ENCODE measurements at regions not wholly inside any gene's neighbourhood (a gene's known extent, or its start where the extent isn't known, plus 50 kb on each side); places are given as distances from the start of the nearest gene placed in this dataset.

- H3K36me3 Mint-ChIP-seq (ENCODE audit: low read depth): no peaks in the 10 kb centered on the region
- ATAC-seq (replicated peaks): no peak
- no peaks in the 10 kb centered on the region for H3K9me3 Mint-ChIP-seq
- H3K27ac Mint-ChIP-seq: no peak overlapping the region
- no peak overlapping the region for H3K4me3 Mint-ChIP-seq
- no peaks in the 10 kb centered on the region for H3K4me1 Mint-ChIP-seq
- H3K27me3 Mint-ChIP-seq: no peaks in the 10 kb centered on the region
Measured at GRCh38 chr5:143559586-143560109, 156.2 kb upstream of the NR3C1 start.

GRCh38 chr5:143558048-143558447 lies 154.6 kb upstream of the NR3C1 start:
- Mint-ChIP-seq H3K9me3 (no peaks in the 10 kb centered on the region), H3K27me3 (no peaks in the 10 kb centered on the region)

DNA sequence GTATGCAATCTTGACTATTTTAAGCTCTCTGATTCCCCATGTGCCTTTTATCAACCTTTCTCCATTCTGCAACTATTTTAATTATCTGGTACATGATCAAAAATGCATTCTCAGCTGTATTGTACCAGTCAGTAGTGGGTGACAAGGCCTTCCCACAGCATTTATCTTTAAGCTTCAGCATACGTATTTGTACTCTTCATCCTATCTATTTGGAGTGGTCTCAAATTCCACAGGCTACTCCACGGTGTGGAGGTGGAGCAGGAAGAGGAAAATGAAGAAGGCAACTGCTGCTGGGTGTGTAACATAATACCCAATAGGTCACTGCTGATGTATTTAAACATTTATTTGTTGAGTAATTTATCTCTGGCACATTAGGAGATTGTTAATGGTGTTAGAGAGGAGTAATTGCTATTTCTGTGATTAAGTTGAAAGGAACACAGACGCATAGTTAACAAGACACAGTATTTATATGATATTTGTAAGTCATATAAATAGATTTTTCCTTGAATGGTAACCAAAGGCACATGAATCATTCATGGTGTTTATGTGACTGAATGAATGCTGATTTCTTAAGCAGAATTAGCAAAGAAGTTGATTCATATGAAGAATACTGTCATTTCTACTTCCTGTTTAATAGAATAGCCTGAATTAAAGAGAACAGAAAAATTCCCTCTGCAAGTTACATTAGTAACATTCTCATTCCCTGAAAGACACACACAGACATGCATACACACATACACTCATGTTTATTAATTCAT lies 153.8 kb upstream of the NR3C1 start:
- ATAC-seq (replicated peaks): peak; percentile 81
- Mint-ChIP-seq H3K4me3 (no peak overlapping the region), H3K36me3 (ENCODE audit: low read depth) (no peaks in the 10 kb centered on the region), H3K9me3 (no peaks in the 10 kb centered on the region), H3K27me3 (no peaks in the 10 kb centered on the region), H3K4me1 (no peaks in the 10 kb centered on the region), H3K27ac (no peak overlapping the region)

More at GRCh38 chr5:143558048-143558447, 154.6 kb upstream of the NR3C1 start:
- ATAC-seq (replicated peaks): peak; percentile 85
- H3K27ac Mint-ChIP-seq: no peak overlapping the region
- no peaks in the 10 kb centered on the region for H3K4me1 Mint-ChIP-seq
- no peak overlapping the region for H3K4me3 Mint-ChIP-seq
- no peaks in the 10 kb centered on the region for H3K36me3 Mint-ChIP-seq (ENCODE audit: low read depth)

DNA sequence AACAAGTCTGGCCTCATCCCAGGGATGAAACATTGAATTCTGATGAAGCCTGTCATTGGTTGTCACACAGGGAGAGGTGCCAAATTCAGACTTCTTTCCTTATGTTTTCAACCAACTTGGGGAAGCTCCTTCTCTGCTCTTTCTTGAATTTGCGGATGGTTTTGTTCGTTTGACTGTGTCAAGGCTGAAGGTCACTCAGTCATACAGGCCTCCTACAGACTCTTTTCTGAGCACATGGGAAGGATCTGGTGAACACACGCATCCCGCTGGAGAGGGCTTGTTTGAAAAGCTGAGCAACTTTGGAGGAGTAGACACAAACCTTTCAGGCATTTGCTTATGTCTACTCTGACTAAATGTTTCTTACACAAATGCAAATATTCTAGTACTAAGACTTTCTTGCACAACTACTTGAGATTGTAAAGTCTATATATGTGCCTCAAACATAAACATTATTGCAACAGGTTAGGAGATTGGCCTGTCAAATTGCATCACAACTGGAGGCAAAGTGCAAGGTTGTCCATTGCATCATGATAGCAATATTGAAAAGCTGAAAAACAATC lies 151.5 kb upstream of the NR3C1 start:
- H3K4me1 Mint-ChIP-seq: no peaks in the 10 kb centered on the region
- no peak overlapping the region for H3K27ac Mint-ChIP-seq
- ATAC-seq (replicated peaks): no peak
- H3K9me3 Mint-ChIP-seq: no peaks in the 10 kb centered on the region
- H3K36me3 Mint-ChIP-seq (ENCODE audit: low read depth): no peaks in the 10 kb centered on the region
- no peak overlapping the region for H3K4me3 Mint-ChIP-seq
- H3K27me3 Mint-ChIP-seq: peaks cover 4% of the 10 kb centered on the region

- Mint-ChIP-seq H3K9me3 (no peaks in the 10 kb centered on the region), H3K27me3 (peaks cover 4% of the 10 kb centered on the region), H3K4me3 (no peak overlapping the region)
Measured at GRCh38 chr5:143554187-143554717, 150.8 kb upstream of the NR3C1 start.

DNA sequence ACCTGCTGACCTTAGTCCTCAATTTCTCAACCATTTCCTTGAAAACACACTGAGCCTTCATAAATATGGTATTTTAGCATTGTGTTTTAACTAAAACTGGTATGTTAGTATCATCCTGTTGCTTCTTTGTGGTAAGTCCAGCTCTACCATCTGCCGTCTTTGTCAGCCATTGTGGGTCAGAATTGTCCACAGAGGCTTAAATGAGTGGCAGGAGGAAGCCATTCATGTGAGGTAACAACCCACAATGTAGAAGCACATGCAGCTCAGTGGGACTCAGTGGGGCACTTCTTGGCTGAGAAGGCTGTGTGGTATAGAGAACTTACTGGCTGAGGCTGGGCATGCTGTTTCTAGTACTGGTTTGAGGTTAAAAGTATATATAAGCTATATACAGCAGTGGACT lies 149.2 kb upstream of the NR3C1 start:
- Mint-ChIP-seq H3K27me3 (peaks cover 4% of the 10 kb centered on the region), H3K4me3 (no peak overlapping the region), H3K9me3 (no peaks in the 10 kb centered on the region), H3K4me1 (no peaks in the 10 kb centered on the region), H3K36me3 (ENCODE audit: low read depth) (no peaks in the 10 kb centered on the region), H3K27ac (no peak overlapping the region)
- ATAC-seq (replicated peaks): no peak

More at GRCh38 chr5:143554187-143554717, 150.8 kb upstream of the NR3C1 start:
- no peak for ATAC-seq (replicated peaks)
- no peaks in the 10 kb centered on the region for H3K4me1 Mint-ChIP-seq
- no peaks in the 10 kb centered on the region for H3K36me3 Mint-ChIP-seq (ENCODE audit: low read depth)
- peak overlapping the region; percentile 44 for H3K27ac Mint-ChIP-seq

GRCh38 chr5:143551820-143552251 lies 148.3 kb upstream of the NR3C1 start:
- H3K27ac Mint-ChIP-seq: no peak overlapping the region
- H3K36me3 Mint-ChIP-seq (ENCODE audit: low read depth): no peaks in the 10 kb centered on the region
- H3K27me3 Mint-ChIP-seq: peaks cover 4% of the 10 kb centered on the region
- no peaks in the 10 kb centered on the region for H3K9me3 Mint-ChIP-seq
- no peak overlapping the region for H3K4me3 Mint-ChIP-seq
- no peaks in the 10 kb centered on the region for H3K4me1 Mint-ChIP-seq
- no peak for ATAC-seq (replicated peaks)

DNA sequence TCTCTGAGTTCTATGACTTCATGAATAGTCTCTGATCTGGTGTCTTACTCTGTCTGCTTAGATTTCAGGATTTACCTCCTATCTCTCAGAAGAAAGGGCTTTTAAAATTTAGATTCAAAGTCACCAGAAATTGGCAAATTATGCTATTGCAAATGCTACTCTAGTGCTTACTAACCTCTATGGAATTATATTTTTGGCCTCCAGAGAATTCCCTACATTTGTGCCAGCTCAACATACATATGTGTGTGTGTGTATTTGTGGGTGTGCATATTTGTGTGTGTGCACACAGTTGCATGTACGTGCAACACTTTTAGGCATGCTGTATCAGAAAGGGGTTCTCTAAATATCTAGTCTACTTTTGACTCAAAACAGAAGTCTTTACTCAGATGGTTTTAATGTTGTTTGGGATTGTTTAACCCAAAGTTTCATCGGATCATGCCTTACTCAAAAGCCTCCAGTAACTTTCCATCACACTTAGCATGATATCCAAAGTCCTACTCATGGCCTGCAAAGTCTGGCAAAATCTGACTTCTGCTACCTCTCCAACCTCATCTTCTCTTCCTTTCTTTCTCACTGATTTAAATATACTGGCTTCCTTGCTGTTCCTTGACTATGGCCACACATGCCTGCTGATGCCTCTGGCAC lies 147.6 kb upstream of the NR3C1 start:
- Mint-ChIP-seq H3K36me3 (ENCODE audit: low read depth) (no peaks in the 10 kb centered on the region), H3K9me3 (no peaks in the 10 kb centered on the region), H3K27me3 (peaks cover 4% of the 10 kb centered on the region), H3K4me1 (no peaks in the 10 kb centered on the region), H3K27ac (no peak overlapping the region), H3K4me3 (no peak overlapping the region)
- ATAC-seq (replicated peaks): no peak

DNA sequence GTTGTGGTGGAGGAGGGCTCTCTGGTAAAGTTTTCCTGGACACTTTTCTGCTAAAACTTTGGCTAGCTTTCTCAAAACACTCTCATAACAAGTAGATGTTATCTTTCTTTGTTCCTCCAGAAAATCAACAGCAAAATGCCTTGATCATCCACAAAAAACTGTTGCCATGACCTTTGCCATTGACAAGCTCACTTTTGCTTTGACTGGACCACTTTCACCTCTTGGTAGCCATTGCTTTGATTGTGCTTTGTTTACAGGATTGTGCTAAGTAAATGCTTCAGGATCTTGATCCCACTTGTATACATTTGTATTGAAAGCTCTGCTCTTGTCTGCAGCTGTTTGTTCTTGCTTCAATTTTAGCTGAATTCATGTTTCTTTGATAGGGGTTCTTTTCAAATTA lies 143.9 kb upstream of the NR3C1 start:
- no peak overlapping the region for H3K27ac Mint-ChIP-seq
- H3K4me3 Mint-ChIP-seq: no peak overlapping the region
- ATAC-seq (replicated peaks): no peak
- no peaks in the 10 kb centered on the region for H3K9me3 Mint-ChIP-seq
- no peaks in the 10 kb centered on the region for H3K36me3 Mint-ChIP-seq (ENCODE audit: low read depth)
- peaks cover 4% of the 10 kb centered on the region for H3K27me3 Mint-ChIP-seq
- no peaks in the 10 kb centered on the region for H3K4me1 Mint-ChIP-seq

GRCh38 chr5:143546394-143546793 lies 142.9 kb upstream of the NR3C1 start:
- peaks cover 4% of the 10 kb centered on the region for H3K27me3 Mint-ChIP-seq
- H3K4me3 Mint-ChIP-seq: no peak overlapping the region
- H3K27ac Mint-ChIP-seq: no peak overlapping the region
- no peak for ATAC-seq (replicated peaks)
- no peaks in the 10 kb centered on the region for H3K4me1 Mint-ChIP-seq
- no peaks in the 10 kb centered on the region for H3K36me3 Mint-ChIP-seq (ENCODE audit: low read depth)
- H3K9me3 Mint-ChIP-seq: no peaks in the 10 kb centered on the region

DNA sequence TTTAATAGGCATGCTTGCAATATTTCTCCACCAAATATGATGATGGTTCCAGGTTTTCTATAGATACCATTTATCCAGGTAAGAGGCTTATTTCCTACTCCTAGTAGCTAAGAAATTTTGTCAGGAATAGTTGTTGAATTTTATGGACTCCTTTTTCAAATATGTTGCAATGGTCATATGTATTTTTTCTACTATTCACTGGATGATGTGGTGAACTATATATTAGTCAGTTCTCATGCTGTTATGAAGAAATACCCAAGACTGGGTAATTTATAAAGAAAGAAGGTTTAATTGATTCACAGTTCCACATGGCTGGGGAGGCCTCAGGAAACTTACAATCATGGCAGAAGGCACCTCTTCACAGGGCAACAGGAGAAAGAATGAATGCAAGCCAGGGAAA lies 141.1 kb upstream of the NR3C1 start:
- Mint-ChIP-seq H3K4me1 (no peaks in the 10 kb centered on the region), H3K36me3 (ENCODE audit: low read depth) (no peaks in the 10 kb centered on the region), H3K4me3 (no peak overlapping the region), H3K27ac (no peak overlapping the region), H3K9me3 (peaks cover 2% of the 10 kb centered on the region), H3K27me3 (no peaks in the 10 kb centered on the region)
- ATAC-seq (replicated peaks): no peak

- H3K27me3 Mint-ChIP-seq: no peaks in the 10 kb centered on the region
- no peaks in the 10 kb centered on the region for H3K4me1 Mint-ChIP-seq
- peaks cover 5% of the 10 kb centered on the region for H3K9me3 Mint-ChIP-seq
- H3K4me3 Mint-ChIP-seq: no peak overlapping the region
- H3K36me3 Mint-ChIP-seq (ENCODE audit: low read depth): no peaks in the 10 kb centered on the region
- no peak for ATAC-seq (replicated peaks)
- H3K27ac Mint-ChIP-seq: no peak overlapping the region
Measured at GRCh38 chr5:143543358-143544255, 140.1 kb upstream of the NR3C1 start.

DNA sequence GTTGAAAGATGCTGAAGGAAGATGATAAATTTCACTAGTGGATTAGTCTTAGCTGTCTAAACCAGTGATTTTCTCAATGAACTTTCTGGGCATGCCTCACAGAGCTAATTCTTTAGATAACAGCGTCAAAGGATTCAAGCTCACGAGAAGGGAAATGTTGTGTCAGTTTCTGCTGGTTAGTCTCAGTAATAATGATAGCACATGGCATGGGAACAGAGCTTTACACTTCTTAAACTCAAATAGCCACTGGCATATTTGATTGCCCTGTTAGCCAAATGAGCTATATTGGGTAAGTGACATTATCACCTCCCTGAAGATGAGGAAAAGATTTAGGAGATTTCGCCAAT lies 139.3 kb upstream of the NR3C1 start:
- peaks cover 5% of the 10 kb centered on the region for H3K9me3 Mint-ChIP-seq
- no peak overlapping the region for H3K27ac Mint-ChIP-seq
- no peaks in the 10 kb centered on the region for H3K27me3 Mint-ChIP-seq
- no peaks in the 10 kb centered on the region for H3K4me1 Mint-ChIP-seq
- no peaks in the 10 kb centered on the region for H3K36me3 Mint-ChIP-seq (ENCODE audit: low read depth)
- no peak overlapping the region for H3K4me3 Mint-ChIP-seq
- ATAC-seq (replicated peaks): no peak

Data from activated T-helper 17 cell treated with anti-CD3 and anti-CD28 coated beads, Interleukin-2, amount 50 U/mL, for 72 hours (primary cell).